ENCODE measurements at regions not wholly inside any gene's neighbourhood (a gene's known extent, or its start where the extent isn't known, plus 50 kb on each side); places are given as distances from the start of the nearest gene placed in this dataset.

- DNase-seq: no peak
- no peak for TF ChIP-seq CTCF (IDR thresholded peaks at IDR 0.05)
- intact Hi-C loops (cut with DNase I; ENCODE audit: low total_unique reads): no loop called here
- H3K27ac ChIP-seq: no peak overlapping the region
- no peak overlapping the region for H3K4me3 ChIP-seq
- no peaks in the 10 kb centered on the region for H3K36me3 ChIP-seq
- H3K4me1 ChIP-seq: peaks cover 0 to 11% (median 1%) of the 10 kb centered on the region in 4 donors
- H3K9me3 ChIP-seq: no peaks in the 10 kb centered on the region
- no peaks in the 10 kb centered on the region for H3K27me3 ChIP-seq
Measured at GRCh38 chr20:53752971-53753879, 159.6 kb upstream of the ZNF217 start.

- DNase-seq: no peak
- TF ChIP-seq CTCF (IDR thresholded peaks at IDR 0.05): no peak
- H3K36me3 ChIP-seq: no peaks in the 10 kb centered on the region
- intact Hi-C loops (cut with DNase I; ENCODE audit: low total_unique reads): no loop called here
- H3K9me3 ChIP-seq: no peaks in the 10 kb centered on the region
- peaks cover 0 to 11% (median 1%) of the 10 kb centered on the region in 4 donors for H3K4me1 ChIP-seq
- no peaks in the 10 kb centered on the region for H3K27me3 ChIP-seq
- H3K4me3 ChIP-seq: no peak overlapping the region
- no peak overlapping the region for H3K27ac ChIP-seq
Measured at GRCh38 chr20:53752583-53752970, 158.9 kb upstream of the ZNF217 start.

- H3K27me3 ChIP-seq: no peaks in the 10 kb centered on the region
- H3K9me3 ChIP-seq: no peaks in the 10 kb centered on the region
- no peak overlapping the region for H3K27ac ChIP-seq
- no peaks in the 10 kb centered on the region for H3K36me3 ChIP-seq
- H3K4me1 ChIP-seq: peaks cover 0 to 11% (median 1%) of the 10 kb centered on the region in 4 donors
- no peak for DNase-seq
- intact Hi-C loops (cut with DNase I; ENCODE audit: low total_unique reads): no loop called here
- no peak overlapping the region for H3K4me3 ChIP-seq
- TF ChIP-seq CTCF (IDR thresholded peaks at IDR 0.05): no peak
Measured at GRCh38 chr20:53751620-53752318, 158.1 kb upstream of the ZNF217 start.

GRCh38 chr20:53750827-53751619 is 157.4 kb upstream of the ZNF217 start:
- Histone ChIP-seq H3K27me3 (no peaks in the 10 kb centered on the region), H3K9me3 (no peaks in the 10 kb centered on the region), H3K27ac (no peak overlapping the region), H3K36me3 (no peaks in the 10 kb centered on the region), H3K4me1 (peaks cover 0 to 11% (median 1%) of the 10 kb centered on the region in 4 donors), H3K4me3 (no peak overlapping the region)
- DNase-seq: no peak
- no peak for TF ChIP-seq CTCF (IDR thresholded peaks at IDR 0.05)
- intact Hi-C loops (cut with DNase I; ENCODE audit: low total_unique reads): no loop called here

GRCh38 chr20:53749499-53749898 is 155.9 kb upstream of the ZNF217 start:
- H3K27ac ChIP-seq: no peak overlapping the region
- intact Hi-C loops (cut with DNase I; ENCODE audit: low total_unique reads): no loop called here
- no peaks in the 10 kb centered on the region for H3K27me3 ChIP-seq

More at GRCh38 chr20:53749499-53749898, 155.9 kb upstream of the ZNF217 start:
- no peak for DNase-seq
- H3K36me3 ChIP-seq: no peaks in the 10 kb centered on the region
- TF ChIP-seq CTCF (IDR thresholded peaks at IDR 0.05): no peak
- no peaks in the 10 kb centered on the region for H3K9me3 ChIP-seq
- H3K4me3 ChIP-seq: no peak overlapping the region
- H3K4me1 ChIP-seq: peaks cover 0 to 11% (median 1%) of the 10 kb centered on the region in 4 donors
